ENCODE measurements at regions not wholly inside any gene's neighbourhood (a gene's known extent, or its start where the extent isn't known, plus 50 kb on each side); places are given as distances from the start of the nearest gene placed in this dataset.

GRCh38 chr12:105892362-105892910, 246.3 kb downstream of the NUAK1 start:
- TF ChIP-seq, protein P1, sequence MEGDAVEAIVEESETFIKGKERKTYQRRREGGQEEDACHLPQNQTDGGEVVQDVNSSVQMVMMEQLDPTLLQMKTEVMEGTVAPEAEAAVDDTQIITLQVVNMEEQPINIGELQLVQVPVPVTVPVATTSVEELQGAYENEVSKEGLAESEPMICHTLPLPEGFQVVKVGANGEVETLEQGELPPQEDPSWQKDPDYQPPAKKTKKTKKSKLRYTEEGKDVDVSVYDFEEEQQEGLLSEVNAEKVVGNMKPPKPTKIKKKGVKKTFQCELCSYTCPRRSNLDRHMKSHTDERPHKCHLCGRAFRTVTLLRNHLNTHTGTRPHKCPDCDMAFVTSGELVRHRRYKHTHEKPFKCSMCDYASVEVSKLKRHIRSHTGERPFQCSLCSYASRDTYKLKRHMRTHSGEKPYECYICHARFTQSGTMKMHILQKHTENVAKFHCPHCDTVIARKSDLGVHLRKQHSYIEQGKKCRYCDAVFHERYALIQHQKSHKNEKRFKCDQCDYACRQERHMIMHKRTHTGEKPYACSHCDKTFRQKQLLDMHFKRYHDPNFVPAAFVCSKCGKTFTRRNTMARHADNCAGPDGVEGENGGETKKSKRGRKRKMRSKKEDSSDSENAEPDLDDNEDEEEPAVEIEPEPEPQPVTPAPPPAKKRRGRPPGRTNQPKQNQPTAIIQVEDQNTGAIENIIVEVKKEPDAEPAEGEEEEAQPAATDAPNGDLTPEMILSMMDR (IDR thresholded peaks at IDR 0.05), result no peak
- no peak for TF ChIP-seq POLR2A (IDR thresholded peaks at IDR 0.05; ENCODE audit: low read depth)

All from esophagus muscularis mucosa (tissue), 3 donors.